HEK293 (cell line): ENCODE measurements at regions not wholly inside any gene's neighbourhood (a gene's known extent, or its start where the extent isn't known, plus 50 kb on each side); places are given as distances from the start of the nearest gene placed in this dataset.
A peak's percentile ranks its signal among the peaks of the same experiment; 100 is the strongest.

Experiments used
- CTCF ChIA-PET: fragments of 350-600 bp; formaldehyde crosslinking; extraction: SDS; loops from one replicate; lab custom pipeline; 2021; ENCODE audit warnings: antibody characterized with exemption; lab: Yijun Ruan, JAX
- POLR2A ChIA-PET: fragments of 300-600 bp; formaldehyde crosslinking; extraction: SDS; loops from one replicate; lab custom pipeline; 2020; ENCODE audit warnings: antibody characterized with exemption, inconsistent platforms; lab: Yijun Ruan, JAX
- H3K27ac ChIP-seq: fragments of 200-500 bp; sonication (Bioruptor generic); 2 replicates; pipeline ENCODE4 v1.5.1; 2014; ENCODE audit warnings: low read depth, low read length, control low read depth, inconsistent platforms; ENCODE audit errors: extremely low read depth
- H3K36me3 ChIP-seq, 2 experiments: fragments of 200-500 bp in 1 of 2; sonication (Bioruptor generic) in 1 of 2; 1 replicate in 1 of 2; 2 replicates in 1 of 2; pipeline ENCODE4 v1.5.1; 2014 to 2017; ENCODE audit warnings: inconsistent platforms in 2 of 2, low read length in 2 of 2; ENCODE audit not compliant: control insufficient read depth in 2 of 2, insufficient read depth in 1 of 2
- H3K4me1 ChIP-seq: fragments of 200-500 bp; sonication (Bioruptor generic); 2 replicates; pipeline ENCODE4 v1.5.1; 2014; ENCODE audit warnings: mild to moderate bottlenecking, low read length, inconsistent platforms; ENCODE audit not compliant: control insufficient read depth, insufficient read depth
- H3K4me3 ChIP-seq: 2 replicates; pipeline ENCODE4 v1.5.1; 2011; ENCODE audit warnings: low read depth, mild to moderate bottlenecking, control low read depth, low read length, moderate library complexity
- H3K9me3 ChIP-seq: fragments of 200-500 bp; sonication (Bioruptor generic); 2 replicates; pipeline ENCODE4 v1.5.1; 2014; ENCODE audit warnings: low read depth, low read length, inconsistent platforms; ENCODE audit not compliant: control insufficient read depth, insufficient read depth
- FEZF1 ChIP-seq: fragments of 450-650 bp; formaldehyde crosslinking; IDR thresholded peaks from 2 replicates; pipeline ENCODE4 v1.5.1; 2016; ENCODE audit warnings: missing biosample characterization, missing genetic modification characterization
- GLI4 ChIP-seq: fragments of 450-650 bp; formaldehyde crosslinking; IDR thresholded peaks from 2 replicates; pipeline ENCODE4 v1.5.1; 2016; ENCODE audit warnings: missing biosample characterization, missing genetic modification characterization
- ZBTB20 ChIP-seq: fragments of 450-650 bp; formaldehyde crosslinking; IDR thresholded peaks from 2 replicates; pipeline ENCODE4 v1.5.1; 2016; ENCODE audit warnings: missing biosample characterization, missing genetic modification characterization
- ZEB2 ChIP-seq: fragments of 450-650 bp; formaldehyde crosslinking; IDR thresholded peaks from 2 replicates; pipeline ENCODE4 v1.5.1; 2016; ENCODE audit warnings: missing biosample characterization, missing genetic modification characterization
- ZFHX2 ChIP-seq: fragments of 450-650 bp; formaldehyde crosslinking; conservative IDR thresholded peaks from 2 replicates; pipeline ENCODE4 v1.5.1; 2016; ENCODE audit warnings: missing biosample characterization, missing genetic modification characterization
- ZFP3 ChIP-seq: fragments of 450-650 bp; formaldehyde crosslinking; IDR thresholded peaks from 2 replicates; pipeline ENCODE4 v1.5.1; 2016; ENCODE audit warnings: low read depth, missing biosample characterization, missing genetic modification characterization
- ZNF10 ChIP-seq: fragments of 450-650 bp; formaldehyde crosslinking; IDR thresholded peaks from 2 replicates; pipeline ENCODE4 v1.5.1; 2017; ENCODE audit warnings: missing biosample characterization, missing genetic modification characterization
- ZNF133 ChIP-seq: fragments of 450-650 bp; formaldehyde crosslinking; IDR thresholded peaks from 2 replicates; pipeline ENCODE4 v1.5.1; 2016; ENCODE audit warnings: missing biosample characterization, missing genetic modification characterization
- ZNF138 ChIP-seq: fragments of 450-650 bp; formaldehyde crosslinking; IDR thresholded peaks from 2 replicates; pipeline ENCODE4 v1.5.1; 2016; ENCODE audit warnings: missing biosample characterization, missing genetic modification characterization, borderline replicate concordance
- ZNF155 ChIP-seq: fragments of 450-650 bp; formaldehyde crosslinking; IDR thresholded peaks from 2 replicates; pipeline ENCODE4 v1.5.1; 2016; ENCODE audit warnings: missing biosample characterization, missing genetic modification characterization
- ZNF202 ChIP-seq: fragments of 450-650 bp; formaldehyde crosslinking; IDR thresholded peaks from 2 replicates; pipeline ENCODE4 v1.5.1; 2016; ENCODE audit warnings: missing biosample characterization, missing genetic modification characterization, borderline replicate concordance
- ZNF248 ChIP-seq: fragments of 450-650 bp; formaldehyde crosslinking; IDR thresholded peaks from 2 replicates; pipeline ENCODE4 v1.5.1; 2017; ENCODE audit warnings: missing biosample characterization, missing genetic modification characterization
- ZNF473 ChIP-seq: fragments of 450-650 bp; formaldehyde crosslinking; IDR thresholded peaks from 2 replicates; pipeline ENCODE4 v1.5.1; 2017; ENCODE audit warnings: missing biosample characterization, missing genetic modification characterization
- ZNF548 ChIP-seq: fragments of 450-650 bp; formaldehyde crosslinking; IDR thresholded peaks from 2 replicates; pipeline ENCODE4 v1.5.1; 2016; ENCODE audit warnings: missing biosample characterization, missing genetic modification characterization
- ZNF76 ChIP-seq: fragments of 450-650 bp; formaldehyde crosslinking; IDR thresholded peaks from 2 replicates; pipeline ENCODE4; 2016; ENCODE audit warnings: low read depth, missing biosample characterization, missing genetic modification characterization, borderline replicate concordance
- ZNF776 ChIP-seq: fragments of 450-650 bp; formaldehyde crosslinking; IDR thresholded peaks from 2 replicates; pipeline ENCODE4 v1.5.0; 2017; ENCODE audit warnings: missing biosample characterization, missing genetic modification characterization, borderline replicate concordance
- ZNF791 ChIP-seq: fragments of 450-650 bp; formaldehyde crosslinking; IDR thresholded peaks from 2 replicates; pipeline ENCODE4 v1.5.1; 2016; ENCODE audit warnings: missing biosample characterization, missing genetic modification characterization
- ZNF830 ChIP-seq: fragments of 450-650 bp; IDR thresholded peaks from 2 replicates; pipeline ENCODE4 v1.5.0; 2018; ENCODE audit warnings: missing biosample characterization, missing genetic modification characterization, low read depth, mild to moderate bottlenecking, moderate library complexity
- ZSCAN4 ChIP-seq: fragments of 450-650 bp; formaldehyde crosslinking; IDR thresholded peaks from 2 replicates; pipeline ENCODE4 v1.5.1; 2017; ENCODE audit warnings: missing biosample characterization, missing genetic modification characterization
- TF ChIP-seq, protein P1 (sequence below): fragments of 450-650 bp; IDR thresholded peaks from 2 replicates; pipeline ENCODE4 v1.5.1; 2018; ENCODE audit warnings: missing biosample characterization, mild to moderate bottlenecking, missing genetic modification characterization
- TF ChIP-seq, protein P2 (sequence below): sonication (generic); formaldehyde crosslinking; IDR thresholded peaks from 2 replicates; pipeline ENCODE4 v1.8.1; 2022; ENCODE audit warnings: mild to moderate bottlenecking, moderate library complexity, missing genetic modification reagents
- TF ChIP-seq, protein P3 (sequence below): fragments of 450-650 bp; formaldehyde crosslinking; IDR thresholded peaks from 2 replicates; pipeline ENCODE4; 2016; ENCODE audit warnings: missing biosample characterization, missing genetic modification characterization
- TF ChIP-seq, protein P4 (sequence below): fragments of 450-650 bp; formaldehyde crosslinking; IDR thresholded peaks from 2 replicates; pipeline ENCODE4 v1.5.1; 2016; ENCODE audit warnings: missing biosample characterization, missing genetic modification characterization
- TF ChIP-seq, protein P5 (sequence below): fragments of 450-650 bp; formaldehyde crosslinking; optimal IDR thresholded peaks from 2 replicates; pipeline ENCODE3; 2016; ENCODE audit warnings: missing biosample characterization, mild to moderate bottlenecking, missing genetic modification characterization

DNA sequence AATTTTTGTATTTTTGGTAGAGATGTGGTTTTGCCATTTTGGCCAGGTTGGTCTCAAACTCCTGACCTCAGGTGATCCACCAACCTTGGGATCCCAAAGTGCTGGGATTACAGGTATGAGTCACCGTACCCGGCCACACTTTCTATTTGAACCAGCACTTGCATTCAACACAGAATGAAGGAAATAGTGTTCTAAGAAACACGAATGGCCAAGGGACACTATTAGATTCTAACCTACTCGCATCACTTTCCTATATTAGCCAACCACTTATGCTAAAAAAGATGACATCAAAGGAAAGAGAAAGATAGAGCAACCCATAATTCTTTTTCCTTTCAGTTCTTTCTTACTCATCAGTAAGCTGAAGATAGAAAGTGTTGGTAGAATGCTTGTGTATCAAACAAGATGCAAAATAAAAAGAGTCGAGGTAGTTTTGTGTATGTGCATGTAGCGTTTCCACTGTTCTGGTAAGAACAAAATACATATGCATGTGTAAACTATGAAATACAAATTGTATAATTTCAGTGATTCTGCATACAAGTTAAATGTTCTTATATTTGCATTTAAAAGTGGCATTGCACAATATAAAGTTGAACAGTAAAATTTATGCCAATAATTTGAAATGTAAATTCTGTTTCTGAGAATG lies 247.6 kb downstream of the CDCA7 start:
- H3K4me1 ChIP-seq: no peaks in the 10 kb centered on the region

DNA sequence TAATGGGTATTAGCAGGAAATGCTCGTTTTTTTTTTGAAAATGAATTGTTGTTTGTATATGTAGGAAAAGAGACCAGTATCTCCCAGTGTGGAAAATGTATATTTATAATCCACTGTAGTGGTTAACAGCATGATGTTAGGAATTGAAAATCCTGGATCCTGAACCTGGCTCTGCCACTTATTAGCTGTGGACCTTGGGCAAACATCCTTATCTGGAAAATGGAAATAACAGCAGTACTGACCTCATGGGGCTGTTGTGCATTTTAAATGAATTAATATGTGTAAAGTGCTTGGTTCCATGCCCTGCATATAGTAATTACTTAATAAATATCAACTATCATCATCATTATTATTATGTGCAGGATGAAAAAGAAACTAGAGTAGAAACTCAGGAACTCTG lies 251.3 kb downstream of the CDCA7 start:
- Histone ChIP-seq H3K4me3 (no peak overlapping the region), H3K9me3 (no peaks in the 10 kb centered on the region), H3K27ac (no peak overlapping the region), H3K4me1 (no peaks in the 10 kb centered on the region), H3K36me3 (no peaks in the 10 kb centered on the region)
- ChIA-PET CTCF (interaction anchor here (0.7 kb wide), 1 partner anchor 1829 kb away, joined by 4 read pairs; no protein-coding TSS in a partner anchor), POLR2A (no interaction called here)
- TF ChIP-seq FEZF1 (tag by site-specific recombination) (0 out of 2 replicates have a peak, but pooled peaks have one; percentile 18), ZNF76 (tag by site-specific recombination) (no peak)

More for the DNA sequence above, 247.6 kb downstream of the CDCA7 start:
- ChIA-PET CTCF (no interaction called here), POLR2A (no interaction called here)
- H3K27ac ChIP-seq: no peak overlapping the region
- no peaks in the 10 kb centered on the region for H3K36me3 ChIP-seq
- H3K9me3 ChIP-seq: no peaks in the 10 kb centered on the region
- TF ChIP-seq ZNF155 (tag by site-specific recombination) (no peak), ZNF248 (no peak), ZFHX2 (tag by site-specific recombination) (no peak), ZSCAN4 (tag by site-specific recombination) (no peak), ZNF10 (tag by site-specific recombination) (no peak), ZNF138 (tag by site-specific recombination) (no peak), GLI4 (tag by site-specific recombination) (no peak), ZNF830 (tag by site-specific recombination) (no peak), ZNF776 (no peak), ZEB2 (tag by site-specific recombination) (no peak), ZNF791 (no peak), ZNF202 (tag by site-specific recombination) (no peak)
- TF ChIP-seq, protein P1, sequence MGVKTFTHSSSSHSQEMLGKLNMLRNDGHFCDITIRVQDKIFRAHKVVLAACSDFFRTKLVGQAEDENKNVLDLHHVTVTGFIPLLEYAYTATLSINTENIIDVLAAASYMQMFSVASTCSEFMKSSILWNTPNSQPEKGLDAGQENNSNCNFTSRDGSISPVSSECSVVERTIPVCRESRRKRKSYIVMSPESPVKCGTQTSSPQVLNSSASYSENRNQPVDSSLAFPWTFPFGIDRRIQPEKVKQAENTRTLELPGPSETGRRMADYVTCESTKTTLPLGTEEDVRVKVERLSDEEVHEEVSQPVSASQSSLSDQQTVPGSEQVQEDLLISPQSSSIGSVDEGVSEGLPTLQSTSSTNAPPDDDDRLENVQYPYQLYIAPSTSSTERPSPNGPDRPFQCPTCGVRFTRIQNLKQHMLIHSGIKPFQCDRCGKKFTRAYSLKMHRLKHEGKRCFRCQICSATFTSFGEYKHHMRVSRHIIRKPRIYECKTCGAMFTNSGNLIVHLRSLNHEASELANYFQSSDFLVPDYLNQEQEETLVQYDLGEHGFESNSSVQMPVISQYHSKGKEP (tag by site-specific recombination): no peak
- TF ChIP-seq, all 188 proteins: peak for 0
- H3K4me3 ChIP-seq: no peak overlapping the region

DNA sequence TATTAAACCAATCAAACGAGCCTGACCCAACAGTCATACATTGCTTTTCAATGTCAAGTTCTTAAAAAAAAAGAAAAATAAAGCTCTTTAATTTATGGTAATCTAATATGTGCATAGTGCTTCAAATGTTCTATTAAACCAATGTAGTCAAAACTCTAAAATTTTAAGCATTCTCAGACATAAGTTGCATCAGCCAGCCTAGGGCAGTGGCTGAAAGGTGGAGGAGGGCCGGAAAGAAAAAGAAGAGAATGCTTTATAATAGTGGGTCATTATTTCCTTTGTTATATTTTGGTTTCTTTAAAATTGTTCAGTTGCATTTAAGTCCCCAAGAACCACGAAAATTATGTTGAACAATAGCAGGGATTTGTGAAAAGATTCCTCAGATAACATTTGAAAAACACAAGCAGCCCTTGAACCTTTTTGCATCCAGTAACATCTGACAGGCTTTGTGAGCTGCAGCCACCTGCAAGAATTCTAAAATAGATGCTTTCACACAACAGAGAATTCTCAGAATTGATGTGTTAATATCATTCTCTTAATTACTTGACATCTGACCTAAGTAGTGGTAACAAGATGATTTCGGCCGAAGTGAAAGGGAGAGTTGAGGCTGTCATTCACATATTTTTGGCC lies 252.1 kb downstream of the CDCA7 start:
- H3K4me1 ChIP-seq: no peaks in the 10 kb centered on the region
- no peaks in the 10 kb centered on the region for H3K36me3 ChIP-seq
- no peaks in the 10 kb centered on the region for H3K9me3 ChIP-seq
- no peak overlapping the region for H3K4me3 ChIP-seq
- ChIA-PET CTCF (interaction anchor here (0.7 kb wide), 1 partner anchor 1828 kb away, joined by 4 read pairs; no protein-coding TSS in a partner anchor), POLR2A (no interaction called here)
- H3K27ac ChIP-seq: no peak overlapping the region
- no peak for TF ChIP-seq ZFP3
- TF ChIP-seq ZNF548 (tag by site-specific recombination): no peak
- TF ChIP-seq, protein P2, sequence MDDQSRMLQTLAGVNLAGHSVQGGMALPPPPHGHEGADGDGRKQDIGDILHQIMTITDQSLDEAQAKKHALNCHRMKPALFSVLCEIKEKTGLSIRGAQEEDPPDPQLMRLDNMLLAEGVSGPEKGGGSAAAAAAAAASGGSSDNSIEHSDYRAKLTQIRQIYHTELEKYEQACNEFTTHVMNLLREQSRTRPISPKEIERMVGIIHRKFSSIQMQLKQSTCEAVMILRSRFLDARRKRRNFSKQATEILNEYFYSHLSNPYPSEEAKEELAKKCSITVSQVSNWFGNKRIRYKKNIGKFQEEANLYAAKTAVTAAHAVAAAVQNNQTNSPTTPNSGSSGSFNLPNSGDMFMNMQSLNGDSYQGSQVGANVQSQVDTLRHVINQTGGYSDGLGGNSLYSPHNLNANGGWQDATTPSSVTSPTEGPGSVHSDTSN (CRISPR knock-in tag): no peak
- TF ChIP-seq, protein P3, sequence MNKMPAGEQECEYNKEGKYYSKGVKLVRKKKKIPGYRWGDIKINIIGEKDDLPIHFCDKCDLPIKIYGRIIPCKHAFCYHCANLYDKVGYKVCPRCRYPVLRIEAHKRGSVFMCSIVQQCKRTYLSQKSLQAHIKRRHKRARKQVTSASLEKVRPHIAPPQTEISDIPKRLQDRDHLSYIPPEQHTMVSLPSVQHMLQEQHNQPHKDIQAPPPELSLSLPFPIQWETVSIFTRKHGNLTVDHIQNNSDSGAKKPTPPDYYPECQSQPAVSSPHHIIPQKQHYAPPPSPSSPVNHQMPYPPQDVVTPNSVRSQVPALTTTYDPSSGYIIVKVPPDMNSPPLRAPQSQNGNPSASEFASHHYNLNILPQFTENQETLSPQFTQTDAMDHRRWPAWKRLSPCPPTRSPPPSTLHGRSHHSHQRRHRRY (tag by site-specific recombination): no peak
- TF ChIP-seq, protein P4, sequence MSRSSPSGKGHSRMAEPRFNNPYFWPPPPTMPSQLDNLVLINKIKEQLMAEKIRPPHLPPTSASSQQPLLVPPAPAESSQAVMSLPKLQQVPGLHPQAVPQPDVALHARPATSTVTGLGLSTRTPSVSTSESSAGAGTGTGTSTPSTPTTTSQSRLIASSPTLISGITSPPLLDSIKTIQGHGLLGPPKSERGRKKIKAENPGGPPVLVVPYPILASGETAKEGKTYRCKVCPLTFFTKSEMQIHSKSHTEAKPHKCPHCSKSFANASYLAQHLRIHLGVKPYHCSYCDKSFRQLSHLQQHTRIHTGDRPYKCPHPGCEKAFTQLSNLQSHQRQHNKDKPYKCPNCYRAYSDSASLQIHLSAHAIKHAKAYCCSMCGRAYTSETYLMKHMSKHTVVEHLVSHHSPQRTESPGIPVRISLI (tag by site-specific recombination): no peak
- TF ChIP-seq ZBTB20 (tag by site-specific recombination): no peak
- TF ChIP-seq ZNF133 (tag by site-specific recombination): no peak
- TF ChIP-seq ZNF473 (tag by site-specific recombination): no peak
- TF ChIP-seq, protein P5, sequence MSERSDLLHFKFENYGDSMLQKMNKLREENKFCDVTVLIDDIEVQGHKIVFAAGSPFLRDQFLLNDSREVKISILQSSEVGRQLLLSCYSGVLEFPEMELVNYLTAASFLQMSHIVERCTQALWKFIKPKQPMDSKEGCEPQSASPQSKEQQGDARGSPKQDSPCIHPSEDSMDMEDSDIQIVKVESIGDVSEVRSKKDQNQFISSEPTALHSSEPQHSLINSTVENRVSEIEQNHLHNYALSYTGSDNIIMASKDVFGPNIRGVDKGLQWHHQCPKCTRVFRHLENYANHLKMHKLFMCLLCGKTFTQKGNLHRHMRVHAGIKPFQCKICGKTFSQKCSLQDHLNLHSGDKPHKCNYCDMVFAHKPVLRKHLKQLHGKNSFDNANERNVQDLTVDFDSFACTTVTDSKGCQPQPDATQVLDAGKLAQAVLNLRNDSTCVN (tag by site-specific recombination): no peak
